ENCODE measurements at regions not wholly inside any gene's neighbourhood (a gene's known extent, or its start where the extent isn't known, plus 50 kb on each side); places are given as distances from the start of the nearest gene placed in this dataset.

DNA sequence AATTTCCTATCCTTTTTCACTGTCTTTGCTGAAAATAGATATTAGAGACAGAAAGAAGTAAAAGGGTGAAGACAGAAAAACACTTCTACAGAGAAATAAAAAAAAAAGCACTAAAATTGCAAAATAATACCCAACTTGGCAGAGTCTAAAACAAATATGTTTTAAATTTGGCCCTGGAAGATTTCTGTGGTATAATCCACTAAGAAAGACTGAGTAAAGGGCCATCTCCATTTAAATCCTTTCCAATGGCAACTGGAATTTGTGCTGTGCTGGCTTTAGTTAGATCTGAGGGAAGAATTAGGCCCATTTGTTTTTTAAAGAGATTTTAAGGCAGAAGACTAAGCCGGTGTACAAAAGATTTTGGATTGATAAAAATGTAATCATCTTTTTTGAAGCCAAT lies 321.2 kb downstream of the GJA1 start:
- TF ChIP-seq KDM1A (IDR thresholded peaks at IDR 0.05; ENCODE audit: low read depth) (no peak), RAD21 (conservative IDR thresholded peaks at IDR 0.05 in 1 of 2, IDR thresholded peaks at IDR 0.05 in 1 of 2) (no peak)

Measured in A549 (cell line).